ENCODE measurements at regions not wholly inside any gene's neighbourhood (a gene's known extent, or its start where the extent isn't known, plus 50 kb on each side); places are given as distances from the start of the nearest gene placed in this dataset.

GRCh38 chr13:30552567-30552966, 65.2 kb upstream of the USPL1 start:
- TF ChIP-seq, protein P1, sequence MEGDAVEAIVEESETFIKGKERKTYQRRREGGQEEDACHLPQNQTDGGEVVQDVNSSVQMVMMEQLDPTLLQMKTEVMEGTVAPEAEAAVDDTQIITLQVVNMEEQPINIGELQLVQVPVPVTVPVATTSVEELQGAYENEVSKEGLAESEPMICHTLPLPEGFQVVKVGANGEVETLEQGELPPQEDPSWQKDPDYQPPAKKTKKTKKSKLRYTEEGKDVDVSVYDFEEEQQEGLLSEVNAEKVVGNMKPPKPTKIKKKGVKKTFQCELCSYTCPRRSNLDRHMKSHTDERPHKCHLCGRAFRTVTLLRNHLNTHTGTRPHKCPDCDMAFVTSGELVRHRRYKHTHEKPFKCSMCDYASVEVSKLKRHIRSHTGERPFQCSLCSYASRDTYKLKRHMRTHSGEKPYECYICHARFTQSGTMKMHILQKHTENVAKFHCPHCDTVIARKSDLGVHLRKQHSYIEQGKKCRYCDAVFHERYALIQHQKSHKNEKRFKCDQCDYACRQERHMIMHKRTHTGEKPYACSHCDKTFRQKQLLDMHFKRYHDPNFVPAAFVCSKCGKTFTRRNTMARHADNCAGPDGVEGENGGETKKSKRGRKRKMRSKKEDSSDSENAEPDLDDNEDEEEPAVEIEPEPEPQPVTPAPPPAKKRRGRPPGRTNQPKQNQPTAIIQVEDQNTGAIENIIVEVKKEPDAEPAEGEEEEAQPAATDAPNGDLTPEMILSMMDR (IDR thresholded peaks at IDR 0.05), result no peak
- no peak for TF ChIP-seq POLR2A (IDR thresholded peaks at IDR 0.05)
- TF ChIP-seq EP300 (IDR thresholded peaks at IDR 0.05), result no peak
